HG03060 (cell line): ENCODE measurements at regions not wholly inside any gene's neighbourhood (a gene's known extent, or its start where the extent isn't known, plus 50 kb on each side); places are given as distances from the start of the nearest gene placed in this dataset.

Experiments used
- ATAC-seq: cut with Tn5 transposase; IDR thresholded peaks from one replicate; pipeline ENCODE4 v1.9.1; 2021; ENCODE audit warnings: low read depth, moderate number of reproducible peaks; ENCODE audit not compliant: unreplicated experiment

DNA sequence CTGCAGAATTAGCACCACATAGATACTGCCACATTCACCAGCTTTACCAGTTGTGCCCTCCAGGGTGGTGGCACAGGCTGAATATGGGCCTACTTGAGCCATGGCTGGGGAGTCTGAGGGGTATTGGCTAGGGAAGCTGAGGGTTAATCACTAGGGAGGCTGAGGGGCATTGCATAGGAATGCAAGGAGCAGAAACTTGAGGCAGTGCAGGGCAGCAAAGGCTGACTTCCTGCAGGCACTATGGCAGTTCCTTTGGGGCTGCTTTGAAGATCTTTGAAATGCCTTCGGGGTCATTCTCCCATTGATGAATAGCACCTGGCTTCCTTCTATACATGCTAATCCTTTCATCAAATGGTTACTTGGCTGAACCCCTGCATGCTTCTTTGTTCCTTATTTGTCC is 171.5 kb downstream of the RCN1 start:
- ATAC-seq = no peak

DNA sequence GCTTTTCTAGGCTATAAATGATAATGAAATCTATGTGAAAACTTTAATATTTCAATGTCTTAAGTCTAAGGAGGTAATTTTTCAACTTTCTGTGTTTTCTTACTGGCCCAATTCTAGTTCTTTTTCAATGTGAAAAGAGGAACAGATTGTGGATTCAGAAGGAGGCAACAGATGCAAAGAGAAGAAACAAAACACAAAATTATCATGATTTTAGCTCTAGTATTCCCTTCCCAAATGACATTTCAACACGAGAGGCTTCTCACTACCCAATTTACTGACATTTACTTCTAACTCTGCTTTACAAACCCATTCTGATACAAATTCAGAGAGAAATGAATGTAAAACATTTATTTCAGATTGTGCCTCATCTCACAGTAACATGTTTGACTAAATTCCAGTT is 169.4 kb downstream of the WT1 start:
- ATAC-seq = no peak

GRCh38 chr11:32266601-32267000 is 168.7 kb downstream of the WT1 start:
- ATAC-seq = no peak

DNA sequence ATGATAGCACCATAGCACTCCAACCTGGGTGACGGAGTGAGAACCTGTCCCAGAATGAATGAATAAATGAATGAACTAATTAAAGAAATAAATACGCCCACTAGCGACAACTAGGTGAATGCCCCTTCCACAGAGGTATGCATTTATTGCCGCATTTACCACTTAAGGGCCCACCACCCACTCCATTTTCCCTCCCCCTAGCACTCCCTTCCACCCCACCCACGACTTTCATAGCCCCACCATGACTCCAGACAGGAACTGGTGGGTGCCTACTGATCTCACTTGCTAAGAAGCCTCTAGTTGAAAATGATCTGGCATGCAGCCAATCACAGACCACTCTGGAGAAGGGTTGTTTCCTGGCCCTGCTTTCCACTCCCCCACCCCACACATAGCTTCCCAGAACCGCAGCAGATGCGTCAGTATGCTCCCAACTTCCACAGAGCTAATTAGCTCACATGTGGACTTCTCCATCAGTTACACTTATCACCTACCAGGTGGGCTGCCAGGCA is 167.6 kb downstream of the WT1 start:
- ATAC-seq = no peak

DNA sequence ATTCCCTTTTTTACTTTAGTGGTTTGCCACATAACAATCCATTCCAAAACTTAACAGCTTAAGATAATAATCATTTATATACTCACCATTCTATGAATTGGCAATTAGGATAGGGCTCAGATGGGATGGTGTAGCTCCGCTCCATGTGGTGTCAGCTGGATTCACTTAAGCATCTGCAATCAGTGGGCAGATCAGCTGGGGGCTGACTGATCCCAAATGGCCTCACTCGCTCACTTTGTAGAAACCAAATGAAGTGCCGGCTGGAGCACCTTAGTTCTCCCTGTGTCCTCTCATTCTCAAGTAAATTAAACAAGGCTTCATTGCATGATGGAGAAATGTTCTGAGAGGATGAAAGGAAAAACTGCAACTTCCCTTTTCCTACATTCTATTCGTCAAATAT is 161.4 kb downstream of the WT1 start:
- no peak for ATAC-seq

GRCh38 chr11:32279672-32280071 is 155.7 kb downstream of the WT1 start:
- no peak for ATAC-seq

DNA sequence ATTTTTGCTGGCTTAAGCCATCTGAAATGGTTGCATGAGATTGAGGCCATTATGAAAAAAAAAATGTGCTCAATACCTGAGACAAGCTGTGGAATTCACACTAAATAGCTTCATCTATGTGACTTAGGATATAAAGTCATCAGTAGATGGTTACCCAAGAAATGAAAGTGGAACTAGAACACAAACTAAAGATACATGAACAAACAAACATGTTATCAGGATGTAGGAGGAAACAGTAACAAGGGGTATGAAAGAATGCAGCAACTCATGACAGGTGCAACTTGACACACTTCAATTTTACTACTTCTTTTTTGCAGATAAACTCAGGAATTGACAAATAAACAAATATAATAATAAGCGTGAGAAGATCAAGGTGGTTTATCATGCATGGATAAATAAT is 155.0 kb downstream of the WT1 start:
- no peak for ATAC-seq

DNA sequence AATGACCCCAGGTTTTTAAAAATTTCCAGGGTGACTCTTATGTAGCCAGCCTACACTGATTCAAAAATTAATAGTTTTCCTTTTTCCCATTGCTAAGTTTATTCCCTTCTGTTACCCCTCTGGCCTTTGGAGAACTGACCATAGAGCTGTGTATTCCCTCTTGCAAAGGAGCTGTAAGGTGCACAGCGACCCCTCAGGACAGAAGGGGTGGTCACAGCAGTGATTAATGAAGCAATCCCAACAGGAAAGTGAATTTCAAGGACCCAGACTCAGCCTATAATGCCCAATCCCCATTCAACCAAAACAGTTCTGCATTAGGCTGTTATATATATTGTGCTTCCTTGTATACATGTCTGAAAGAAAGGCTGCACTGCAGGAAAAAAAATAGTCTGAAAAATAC is 147.1 kb downstream of the WT1 start:
- ATAC-seq = no peak

DNA sequence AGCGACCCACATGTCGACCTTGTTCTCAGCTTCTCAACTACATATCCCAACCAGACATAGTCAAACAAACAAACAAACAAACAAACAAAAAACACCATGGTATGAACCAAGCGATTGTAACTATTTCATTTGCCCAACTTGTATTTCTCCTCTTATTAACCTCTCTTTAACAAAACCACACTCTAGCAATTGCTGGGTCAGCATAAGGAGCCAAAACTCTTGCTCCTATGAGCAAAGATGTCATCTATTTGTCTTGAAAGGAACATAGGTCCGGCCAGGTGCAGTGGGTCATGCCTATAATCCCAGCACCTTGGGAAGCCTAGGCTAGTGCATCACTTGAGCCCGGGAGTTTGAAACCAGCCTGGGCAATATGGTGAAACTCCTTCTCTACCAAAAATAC is 145.6 kb downstream of the WT1 start:
- ATAC-seq = no peak

DNA sequence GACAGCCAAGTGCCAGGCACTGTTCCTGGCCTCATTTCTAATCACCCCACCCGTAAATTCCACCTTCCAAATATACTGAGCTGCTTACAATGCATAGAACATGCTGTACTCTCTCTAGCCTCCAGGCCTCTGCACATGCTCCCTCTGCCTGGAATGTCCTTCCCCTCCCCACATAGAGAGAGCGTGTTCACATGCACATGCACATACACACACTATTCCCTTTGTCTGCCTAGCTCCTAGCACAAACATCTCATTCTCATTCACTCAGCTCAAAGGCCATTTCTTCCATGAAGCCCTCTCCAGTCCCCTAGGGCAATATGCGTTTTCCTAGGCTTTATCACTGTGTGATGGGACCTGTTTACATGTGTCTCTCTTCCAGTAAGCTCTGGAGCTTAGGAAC is 144.6 kb downstream of the WT1 start:
- no peak for ATAC-seq

DNA sequence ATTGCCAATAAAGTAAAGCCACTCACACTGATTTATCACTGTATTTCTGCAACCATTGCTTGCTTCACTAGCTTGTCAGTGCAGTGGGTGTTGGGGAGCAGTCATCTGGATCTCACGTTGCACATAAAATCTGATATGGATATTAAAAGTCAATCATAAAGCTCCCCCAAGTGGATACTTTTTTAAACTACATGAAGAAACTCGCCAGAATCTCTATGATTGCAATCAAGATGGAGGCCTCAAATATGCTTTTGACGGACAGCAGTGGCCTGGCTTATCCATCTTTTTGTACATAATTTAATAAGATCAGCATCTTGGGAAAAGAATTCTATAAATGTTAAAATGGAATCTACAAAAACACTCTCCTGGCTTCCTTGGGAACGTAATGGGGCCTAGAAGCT is 137.7 kb downstream of the WT1 start:
- ATAC-seq = no peak

- ATAC-seq = no peak
These were observed 132.5 kb downstream of the WT1 start for GRCh38 chr11:32302826-32303225.

- ATAC-seq = no peak
These were observed 130.8 kb downstream of the WT1 start for GRCh38 chr11:32304521-32304920.

DNA sequence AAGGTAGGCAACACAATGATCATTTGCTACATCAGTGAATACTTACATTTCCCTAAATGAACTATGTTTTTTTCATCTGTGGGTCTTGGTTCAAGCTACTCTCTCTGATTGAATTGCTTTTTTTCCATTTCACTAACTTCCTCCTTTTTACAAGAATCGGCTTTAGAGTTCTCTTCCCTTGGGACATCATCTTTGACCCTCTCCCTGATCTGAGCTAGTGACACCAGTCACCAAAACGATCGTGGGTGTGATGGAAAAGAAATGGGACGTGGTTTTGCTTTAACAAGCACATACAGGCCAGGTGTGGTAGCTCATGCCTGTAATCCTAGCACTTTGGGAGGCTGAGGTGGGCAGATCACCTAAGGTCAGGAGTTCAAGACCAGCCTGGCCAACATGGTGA is 129.9 kb downstream of the WT1 start:
- ATAC-seq = no peak

DNA sequence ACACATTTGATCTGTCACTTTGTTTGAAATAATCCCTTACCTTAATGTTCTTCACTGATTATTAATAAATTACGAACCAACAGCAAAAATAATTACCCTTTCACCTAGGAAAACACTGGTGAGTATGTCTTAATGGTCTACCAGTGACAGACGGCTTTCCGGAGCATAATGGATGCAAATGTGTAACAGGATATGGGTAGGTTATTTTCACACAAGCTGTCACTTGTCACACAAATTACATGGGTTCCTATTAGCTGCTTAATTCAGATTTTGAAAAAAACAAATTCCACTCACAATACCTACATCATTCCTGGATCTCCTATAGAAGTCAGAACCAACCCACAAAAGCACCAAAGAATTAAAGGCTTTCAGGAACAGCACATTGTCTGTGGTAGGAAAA is 127.9 kb downstream of the WT1 start:
- no peak for ATAC-seq

DNA sequence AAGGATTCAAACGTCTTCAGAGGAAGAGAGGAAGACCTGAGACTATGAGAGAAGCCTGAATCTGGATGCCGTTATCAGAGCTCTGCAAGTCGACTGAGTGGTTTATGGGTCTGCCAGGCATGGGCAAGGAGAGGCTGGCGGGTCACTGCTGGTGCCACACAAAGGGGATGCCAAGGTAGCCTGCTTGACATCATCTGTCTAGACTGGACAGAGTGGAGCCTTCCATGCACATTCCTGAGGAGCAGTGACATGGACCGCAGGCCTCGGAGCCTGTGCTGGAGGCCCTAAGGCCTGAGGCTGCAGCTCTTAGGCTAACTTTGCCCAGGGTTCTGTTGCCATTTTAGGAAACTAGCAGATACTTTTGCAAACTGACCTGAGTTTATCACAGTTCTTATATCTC is 127.4 kb downstream of the WT1 start:
- no peak for ATAC-seq

- ATAC-seq = no peak
These were observed 125.7 kb downstream of the WT1 start for GRCh38 chr11:32309530-32310213.

DNA sequence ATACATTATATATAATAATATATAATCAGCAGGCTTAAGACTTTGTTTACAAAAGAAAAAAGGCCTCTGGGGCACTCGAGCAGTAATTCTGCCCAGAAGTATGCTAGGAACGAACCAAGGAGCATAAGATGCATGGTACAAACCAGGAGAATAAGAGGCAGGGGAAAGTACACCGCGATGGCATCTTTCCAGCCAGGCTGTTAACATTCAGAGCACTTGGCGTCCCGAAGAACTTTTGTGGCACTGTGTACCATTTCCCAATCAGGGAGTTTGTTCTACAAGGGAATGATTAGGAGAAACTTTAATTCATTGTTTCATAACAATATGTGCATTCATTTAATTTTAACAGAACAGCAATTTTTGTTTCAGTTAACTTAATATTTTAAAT is 125.1 kb downstream of the WT1 start:
- no peak for ATAC-seq

DNA sequence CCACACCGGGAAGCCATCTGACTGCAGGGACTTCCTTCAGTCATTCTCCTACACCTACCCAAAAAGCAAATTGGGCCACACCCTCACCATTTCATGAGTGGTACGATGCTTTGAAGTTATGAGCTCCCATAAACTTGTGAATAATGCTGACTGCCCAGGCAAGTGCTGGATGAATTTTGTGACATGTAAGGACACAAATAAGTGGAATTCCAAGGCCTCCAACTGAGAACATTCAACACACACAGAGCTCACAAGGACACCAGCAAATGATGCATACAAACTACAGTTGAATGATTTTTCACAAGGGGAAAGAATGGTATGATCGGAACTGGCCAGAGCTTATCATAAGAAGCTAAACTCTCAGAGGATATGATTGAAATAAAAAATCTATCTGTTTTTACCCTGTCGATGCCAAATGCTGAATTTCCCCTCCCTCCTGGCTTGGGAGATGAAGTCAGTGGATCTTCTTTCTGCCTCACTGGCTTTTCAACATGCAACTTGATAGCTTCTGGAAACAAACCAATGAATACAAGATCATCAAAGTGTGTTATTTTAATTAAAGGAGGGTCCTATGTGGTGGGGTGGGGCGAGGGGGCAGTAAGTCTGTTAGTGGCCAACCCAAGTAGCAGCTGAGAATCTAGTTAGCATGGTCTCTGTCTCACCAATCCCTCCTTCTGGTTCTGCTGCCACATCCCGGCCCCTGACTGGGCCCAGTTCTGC is 123.8 kb downstream of the WT1 start:
- ATAC-seq = no peak

GRCh38 chr11:32312206-32312817 is 123.0 kb downstream of the WT1 start:
- no peak for ATAC-seq

GRCh38 chr11:32312865-32313403 is 122.4 kb downstream of the WT1 start:
- ATAC-seq = no peak

DNA sequence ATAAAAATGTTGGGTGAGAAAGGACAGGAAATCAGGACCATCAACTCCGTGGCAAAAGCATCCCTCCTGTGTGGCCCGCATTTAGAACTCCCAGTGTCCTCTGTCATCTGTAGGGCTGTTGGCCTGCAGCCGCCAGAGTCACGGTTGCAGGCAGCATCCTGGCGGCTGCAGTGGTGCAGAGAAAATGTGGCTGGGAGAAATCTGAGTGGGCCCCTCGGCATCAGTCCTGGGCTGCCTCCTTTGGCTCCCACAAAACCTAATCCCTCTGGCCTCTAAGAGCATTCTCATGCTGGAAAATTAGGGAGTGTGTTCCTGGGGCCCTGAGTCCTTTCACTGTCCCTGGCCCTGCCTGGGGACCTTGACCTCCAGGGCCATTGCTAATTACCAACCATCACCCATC is 121.9 kb downstream of the WT1 start:
- no peak for ATAC-seq
